Kidney (tissue), 13 donors: ENCODE measurements at regions not wholly inside any gene's neighbourhood (a gene's known extent, or its start where the extent isn't known, plus 50 kb on each side); places are given as distances from the start of the nearest gene placed in this dataset.

Experiments
- DNase-seq, 5 donors: peaks; one replicate each; pipeline ENCODE4 v3.0.0-alpha.2; 2013 to 2020
- FAIRE-seq: peaks from 2 replicates; lab custom pipeline; 2012; peaks lifted over from hg19 to GRCh38; lab: Jason Lieb, UNC
- H3K27ac ChIP-seq, 2 donors: one replicate each; pipeline ENCODE4 v1.7.0; 2013; ENCODE audit warnings: low read depth in 2 of 2, low read length in 2 of 2, inconsistent platforms in 1 of 2
- H3K27me3 ChIP-seq: one replicate; pipeline ENCODE4 v1.7.1; 2013; ENCODE audit warnings: low read length, inconsistent platforms; ENCODE audit not compliant: control insufficient read depth, insufficient read depth
- H3K36me3 ChIP-seq, 3 donors: one replicate each; pipeline versions ENCODE4 v1.7.0 to v1.7.1; 2013; ENCODE audit warnings: low read length in 3 of 3, control low read depth in 1 of 3, inconsistent platforms in 1 of 3; ENCODE audit not compliant: insufficient read depth in 3 of 3, control insufficient read depth in 2 of 3
- H3K4me1 ChIP-seq, 3 donors: one replicate each; pipeline versions ENCODE4 v1.7.0 to v1.7.1; 2013; ENCODE audit warnings: low read length in 3 of 3, inconsistent platforms in 1 of 3, low read depth in 1 of 3; ENCODE audit not compliant: control insufficient read depth in 2 of 3, insufficient read depth in 2 of 3
- H3K4me3 ChIP-seq, 3 donors: one replicate each; pipeline versions ENCODE4 v1.7.0 to v1.8.1; 2013; ENCODE audit warnings: low read length in 3 of 3, control low read depth in 1 of 3, inconsistent platforms in 1 of 3
- H3K9ac ChIP-seq, 3 donors: one replicate each; pipeline versions ENCODE4 v1.7.0 to v1.7.1; 2013; ENCODE audit warnings: low read length in 3 of 3, control low read depth in 1 of 3, inconsistent platforms in 1 of 3
- H3K9me3 ChIP-seq, 3 donors: one replicate each; pipeline versions ENCODE4 v1.7.0 to v1.7.1; 2013; ENCODE audit warnings: low read length in 3 of 3, control low read depth in 1 of 3, inconsistent platforms in 1 of 3; ENCODE audit not compliant: control insufficient read depth in 2 of 3, insufficient read depth in 1 of 3
- CTCF ChIP-seq: IDR thresholded peaks from 3 replicates; pipeline ENCODE4 v1.5.1; 2012; ENCODE audit warnings: mild to moderate bottlenecking, moderate library complexity, borderline replicate concordance; ENCODE audit not compliant: insufficient read depth; ENCODE audit errors: extremely low read depth
- intact Hi-C: fragments of 100-400 bp; cut with DNase I; formaldehyde crosslinking; loops from one replicate; pipeline ENCODE4 v1.11.1; 2022
- donor health status: control.
- donor health status: control.
- donor health status: control.
- donor health status: control.
- donor health status: control.
- donor health status: DM: yes; HTN: yes; CAD: no.
- donor health status: Normal renal cell carcinoma (clear cell type).

- peaks cover 0 to 5% (median 0%) of the 10 kb centered on the region in 3 donors for H3K4me1 ChIP-seq
- no peak overlapping the region for H3K9ac ChIP-seq
- DNase-seq = no peak
- intact Hi-C loops = no loop called here
- H3K36me3 ChIP-seq = no peaks in the 10 kb centered on the region
- H3K9me3 ChIP-seq = no peaks in the 10 kb centered on the region
- H3K27me3 ChIP-seq = no peaks in the 10 kb centered on the region
- TF ChIP-seq CTCF = no peak
- FAIRE-seq = no peak
- no peak overlapping the region for H3K27ac ChIP-seq
- H3K4me3 ChIP-seq = no peak overlapping the region
These were observed 114.7 kb upstream of the NGF start for GRCh38 chr1:115452600-115453329.

- DNase-seq (no peak), FAIRE-seq (no peak)
- H3K36me3 ChIP-seq = no peaks in the 10 kb centered on the region
- no peaks in the 10 kb centered on the region for H3K4me1 ChIP-seq
- H3K9me3 ChIP-seq = no peaks in the 10 kb centered on the region
- TF ChIP-seq CTCF = no peak
- no peak overlapping the region for H3K27ac ChIP-seq
- H3K27me3 ChIP-seq = no peaks in the 10 kb centered on the region
- H3K4me3 ChIP-seq = no peak overlapping the region
- intact Hi-C loops = no loop called here
- no peak overlapping the region for H3K9ac ChIP-seq
These were observed 112.5 kb upstream of the NGF start for GRCh38 chr1:115450501-115451040.

- no peak for TF ChIP-seq CTCF
- Histone ChIP-seq H3K9ac (no peak overlapping the region), H3K27ac (no peak overlapping the region), H3K4me3 (no peak overlapping the region), H3K27me3 (no peaks in the 10 kb centered on the region), H3K4me1 (no peaks in the 10 kb centered on the region), H3K9me3 (no peaks in the 10 kb centered on the region), H3K36me3 (no peaks in the 10 kb centered on the region)
- FAIRE-seq (no peak), DNase-seq (no peak)
- intact Hi-C loops = no loop called here
These were observed 110.4 kb upstream of the NGF start for GRCh38 chr1:115448282-115449044.
